ENCODE measurements at regions not wholly inside any gene's neighbourhood (a gene's known extent, or its start where the extent isn't known, plus 50 kb on each side); places are given as distances from the start of the nearest gene placed in this dataset.

- Histone ChIP-seq H3K9me3 (ENCODE audit: low read depth) (no peaks in the 10 kb centered on the region), H3K4me1 (ENCODE audit: low read depth) (peaks cover 6% of the 10 kb centered on the region), H3K27ac (no peak overlapping the region), H3K4me3 (no peak overlapping the region), H3K36me3 (no peaks in the 10 kb centered on the region), H3K27me3 (no peaks in the 10 kb centered on the region)
- TF ChIP-seq CTCF (IDR thresholded peaks at IDR 0.05; ENCODE audit: low read depth, low read length) = no peak
- no peak for DNase-seq (ENCODE audit: low read depth in 1 of 2, low spot score in 1 of 2)
Observed at GRCh38 chr6:146872426-146872785, 273.6 kb downstream of the ADGB start.

GRCh38 chr6:146874278-146875018 lies 275.7 kb downstream of the ADGB start:
- no peak overlapping the region for H3K27ac ChIP-seq
- H3K4me3 ChIP-seq = no peak overlapping the region
- no peaks in the 10 kb centered on the region for H3K36me3 ChIP-seq
- H3K4me1 ChIP-seq (ENCODE audit: low read depth) = peaks cover 6% of the 10 kb centered on the region
- H3K9me3 ChIP-seq (ENCODE audit: low read depth) = no peaks in the 10 kb centered on the region
- no peaks in the 10 kb centered on the region for H3K27me3 ChIP-seq
- no peak for DNase-seq (ENCODE audit: low read depth in 1 of 2, low spot score in 1 of 2)
- TF ChIP-seq CTCF (IDR thresholded peaks at IDR 0.05; ENCODE audit: low read depth, low read length) = no peak

- no peak for TF ChIP-seq CTCF (IDR thresholded peaks at IDR 0.05; ENCODE audit: low read depth, low read length)
- Histone ChIP-seq H3K4me3 (no peak overlapping the region), H3K36me3 (no peaks in the 10 kb centered on the region), H3K9me3 (ENCODE audit: low read depth) (no peaks in the 10 kb centered on the region), H3K4me1 (ENCODE audit: low read depth) (peaks cover 6% of the 10 kb centered on the region), H3K27me3 (no peaks in the 10 kb centered on the region), H3K27ac (no peak overlapping the region)
- no peak for DNase-seq (ENCODE audit: low read depth in 1 of 2, low spot score in 1 of 2)
Observed at GRCh38 chr6:146875927-146876270, 277.1 kb downstream of the ADGB start.

GRCh38 chr6:146876271-146877151 lies 277.7 kb downstream of the ADGB start:
- no peaks in the 10 kb centered on the region for H3K9me3 ChIP-seq (ENCODE audit: low read depth)
- TF ChIP-seq CTCF (IDR thresholded peaks at IDR 0.05; ENCODE audit: low read depth, low read length) = no peak
- no peak overlapping the region for H3K27ac ChIP-seq
- H3K36me3 ChIP-seq = no peaks in the 10 kb centered on the region
- H3K4me1 ChIP-seq (ENCODE audit: low read depth) = peaks cover 6% of the 10 kb centered on the region
- DNase-seq (ENCODE audit: low read depth in 1 of 2, low spot score in 1 of 2) = peak in 1 of 2 donors; percentile 70
- no peaks in the 10 kb centered on the region for H3K27me3 ChIP-seq
- H3K4me3 ChIP-seq = no peak overlapping the region

GRCh38 chr6:146878168-146878951 lies 279.6 kb downstream of the ADGB start:
- peak in 1 of 2 donors; percentile 31 for DNase-seq (ENCODE audit: low read depth in 1 of 2, low spot score in 1 of 2)
- no peaks in the 10 kb centered on the region for H3K27me3 ChIP-seq
- TF ChIP-seq CTCF (IDR thresholded peaks at IDR 0.05; ENCODE audit: low read depth, low read length) = no peak
- no peak overlapping the region for H3K4me3 ChIP-seq
- no peaks in the 10 kb centered on the region for H3K9me3 ChIP-seq (ENCODE audit: low read depth)
- peaks cover 6% of the 10 kb centered on the region for H3K4me1 ChIP-seq (ENCODE audit: low read depth)
- H3K27ac ChIP-seq = no peak overlapping the region
- H3K36me3 ChIP-seq = no peaks in the 10 kb centered on the region

Data from cardiac muscle cell (in vitro differentiated cells and primary cell).